ENCODE measurements at regions not wholly inside any gene's neighbourhood (a gene's known extent, or its start where the extent isn't known, plus 50 kb on each side); places are given as distances from the start of the nearest gene placed in this dataset.

- TF ChIP-seq REST (IDR thresholded peaks at IDR 0.05; ENCODE audit: low read depth) (no peak), POLR2A (IDR thresholded peaks at IDR 0.05; ENCODE audit: borderline replicate concordance, extremely low read depth, insufficient read depth, insufficient read length) (no peak), CTCF (IDR thresholded peaks at IDR 0.05 in 2 of 3, conservative IDR thresholded peaks at IDR 0.05 in 1 of 3; ENCODE audit: borderline replicate concordance in 1 of 3, insufficient read depth in 1 of 3, low read depth in 2 of 3, low read length in 2 of 3) (no peak), ATF3 (IDR thresholded peaks at IDR 0.05) (no peak), CEBPB (IDR thresholded peaks at IDR 0.05; ENCODE audit: low read depth) (no peak), EZH2 (IDR thresholded peaks at IDR 0.05) (no peak)
These were observed 144.3 kb downstream of the RPIA start for GRCh38 chr2:88835726-88836125.

All from HCT116 (cell line).